K562 (cell line): ENCODE measurements at regions not wholly inside any gene's neighbourhood (a gene's known extent, or its start where the extent isn't known, plus 50 kb on each side); places are given as distances from the start of the nearest gene placed in this dataset.

Experiments
- CCAR2 ChIP-seq: fragments of 200-400 bp; formaldehyde crosslinking; IDR thresholded peaks from 2 replicates; pipeline ENCODE4 v1.6.1; 2017; ENCODE audit warnings: mild to moderate bottlenecking, low read depth, low read length
- CTCF ChIP-seq, 3 experiments: IDR thresholded peaks in 2 of 3; conservative IDR thresholded peaks in 1 of 3; 2 replicates each; pipeline ENCODE4 v1.5.1; 2011 to 2012; ENCODE audit warnings: low read length in 3 of 3, mild to moderate bottlenecking in 3 of 3, control low read depth in 2 of 3, improper control_type of control experiment in 1 of 3, inconsistent platforms in 1 of 3, low read depth in 1 of 3, mixed read lengths in 1 of 3, moderate library complexity in 1 of 3; ENCODE audit not compliant: insufficient read depth in 2 of 3
- E2F1 ChIP-seq: sonication (generic); formaldehyde crosslinking; IDR thresholded peaks from 2 replicates; pipeline ENCODE4 v1.8.1; 2023; ENCODE audit warnings: mild to moderate bottlenecking, missing genetic modification reagents, moderate library complexity
- EZH2 ChIP-seq: IDR thresholded peaks from 2 replicates; pipeline ENCODE4 v1.6.1; 2012; ENCODE audit warnings: low read depth, mild to moderate bottlenecking, inconsistent platforms, low read length, borderline replicate concordance
- KLF1 ChIP-seq: fragments of 450-650 bp; IDR thresholded peaks from 2 replicates; pipeline ENCODE4 v1.6.1; 2016; ENCODE audit warnings: missing genetic modification characterization, missing compliant biosample characterization
- PCBP2 ChIP-seq: fragments of 200-400 bp; formaldehyde crosslinking; IDR thresholded peaks from 2 replicates; pipeline ENCODE4 v1.6.1; 2018; ENCODE audit warnings: low read length, low read depth, mild to moderate bottlenecking, moderate library complexity; ENCODE audit not compliant: poor library complexity, severe bottlenecking
- POLR2A ChIP-seq: fragments of 450-650 bp; conservative IDR thresholded peaks from 2 replicates; pipeline ENCODE4 v1.6.1; 2016
- POLR3A ChIP-seq: IDR thresholded peaks from 2 replicates; pipeline ENCODE4 v1.6.1; 2011; ENCODE audit warnings: borderline replicate concordance, mild to moderate bottlenecking, moderate library complexity; ENCODE audit not compliant: insufficient read length, insufficient read depth; ENCODE audit errors: extremely low read depth
- SIRT6 ChIP-seq: IDR thresholded peaks from one replicate; pipeline ENCODE4 v1.6.1; 2012; ENCODE audit warnings: low read depth, mild to moderate bottlenecking, control low read depth, inconsistent platforms, low read length, moderate library complexity
- SOX6 ChIP-seq: fragments of 450-650 bp; IDR thresholded peaks from 2 replicates; pipeline ENCODE4 v1.6.1; 2014; ENCODE audit warnings: mild to moderate bottlenecking
- TBL1XR1 ChIP-seq, 2 experiments: IDR thresholded peaks; 2 replicates each; pipeline ENCODE4 v1.6.1; 2012; ENCODE audit warnings: improper control_type of control experiment in 2 of 2, low read length in 2 of 2, mild to moderate bottlenecking in 1 of 2
- ZNF184 ChIP-seq: sonication (generic); formaldehyde crosslinking; IDR thresholded peaks from 2 replicates; pipeline ENCODE4 v1.5.0; 2020; ENCODE audit warnings: missing genetic modification reagents
- ZNF274 ChIP-seq: IDR thresholded peaks from 2 replicates; pipeline ENCODE4 v1.6.1; 2011; ENCODE audit warnings: low read depth, mild to moderate bottlenecking, low read length, moderate library complexity, borderline replicate concordance
- ZNF431 ChIP-seq: sonication (generic); formaldehyde crosslinking; IDR thresholded peaks from 2 replicates; pipeline ENCODE4 v1.8.0; 2022; ENCODE audit warnings: mild to moderate bottlenecking, missing genetic modification reagents

GRCh38 chr6:147127587-147127986, 76.6 kb upstream of the STXBP5 start:
- TF ChIP-seq CTCF (IDR thresholded peaks at IDR 0.05 in 2 of 3, conservative IDR thresholded peaks at IDR 0.05 in 1 of 3; ENCODE audit: insufficient read depth in 2 of 3, low read depth in 1 of 3, low read length in 3 of 3) (no peak), POLR2A (no peak), ZNF184 (CRISPR knock-in tag) (no peak), EZH2 (no peak), TBL1XR1 (IDR thresholded peaks at IDR 0.05; ENCODE audit: low read length in 2 of 2) (no peak), SOX6 (no peak), E2F1 (no peak), CCAR2 (no peak), PCBP2 (no peak), POLR3A (no peak), SIRT6 (no peak), KLF1 (tag) (no peak), ZNF274 (no peak), ZNF431 (CRISPR knock-in tag) (no peak)
